ENCODE measurements at regions not wholly inside any gene's neighbourhood (a gene's known extent, or its start where the extent isn't known, plus 50 kb on each side); places are given as distances from the start of the nearest gene placed in this dataset.
"Not testable (repeated sequence)": the region's sequence is repeated elsewhere in the genome, so short reads cannot be mapped to it uniquely, and the experiment has no call there.

GRCh38 chr2:192948316-192948715, 753.6 kb upstream of the TMEFF2 start:
- Histone ChIP-seq H3K36me3 (replicated peaks; ENCODE audit: low read depth, low read length) (no peaks in the 10 kb centered on the region), H4K20me1 (ENCODE audit: insufficient read depth, low read length) (no peaks in the 10 kb centered on the region), H3K4me3 (ENCODE audit: low read length) (no peak overlapping the region)

GRCh38 chr2:192947352-192947751, 752.6 kb upstream of the TMEFF2 start:
- TF ChIP-seq EZH2phosphoT487 (IDR thresholded peaks at IDR 0.05; ENCODE audit: low read depth): no peak
- no peak for TF ChIP-seq CTCF (IDR thresholded peaks at IDR 0.05; ENCODE audit: low read depth, low read length)
- no peak overlapping the region for H3K27ac ChIP-seq (ENCODE audit: low read length)
- H3K27me3 ChIP-seq (ENCODE audit: low read depth, low read length): no peaks in the 10 kb centered on the region
- H2AFZ ChIP-seq (ENCODE audit: low read depth, low read length): no peak overlapping the region
- H3K9ac ChIP-seq (ENCODE audit: low read length): no peak overlapping the region
- no peaks in the 10 kb centered on the region for H3K9me3 ChIP-seq (ENCODE audit: insufficient read depth, low read length)
- H3K4me2 ChIP-seq (ENCODE audit: low read length): no peak overlapping the region
- H3K36me3 ChIP-seq (replicated peaks; ENCODE audit: low read depth, low read length): no peaks in the 10 kb centered on the region
- no peaks in the 10 kb centered on the region for H4K20me1 ChIP-seq (ENCODE audit: insufficient read depth, low read length)
- H3K79me2 ChIP-seq (ENCODE audit: low read length): no peaks in the 10 kb centered on the region
- no peaks in the 10 kb centered on the region for H3K4me1 ChIP-seq (ENCODE audit: low read length)
- no peak overlapping the region for H3K4me3 ChIP-seq (ENCODE audit: low read length)

More at GRCh38 chr2:192948316-192948715, 753.6 kb upstream of the TMEFF2 start:
- Histone ChIP-seq H3K79me2 (ENCODE audit: low read length) (no peaks in the 10 kb centered on the region), H3K9me3 (ENCODE audit: insufficient read depth, low read length) (no peaks in the 10 kb centered on the region), H2AFZ (ENCODE audit: low read depth, low read length) (no peak overlapping the region), H3K27me3 (ENCODE audit: low read depth, low read length) (no peaks in the 10 kb centered on the region), H3K4me1 (ENCODE audit: low read length) (no peaks in the 10 kb centered on the region), H3K9ac (ENCODE audit: low read length) (no peak overlapping the region), H3K4me2 (ENCODE audit: low read length) (no peak overlapping the region), H3K27ac (ENCODE audit: low read length) (no peak overlapping the region)
- TF ChIP-seq EZH2phosphoT487 (IDR thresholded peaks at IDR 0.05; ENCODE audit: low read depth) (no peak), CTCF (IDR thresholded peaks at IDR 0.05; ENCODE audit: low read depth, low read length) (no peak)

GRCh38 chr2:192940767-192941166, 746.0 kb upstream of the TMEFF2 start:
- no peak overlapping the region for H2AFZ ChIP-seq (ENCODE audit: low read depth, low read length)
- H4K20me1 ChIP-seq (ENCODE audit: insufficient read depth, low read length): no peaks in the 10 kb centered on the region
- H3K9ac ChIP-seq (ENCODE audit: low read length): no peak overlapping the region
- H3K4me1 ChIP-seq (ENCODE audit: low read length): no peaks in the 10 kb centered on the region
- H3K27ac ChIP-seq (ENCODE audit: low read length): no peak overlapping the region
- no peak overlapping the region for H3K4me3 ChIP-seq (ENCODE audit: low read length)
- no peaks in the 10 kb centered on the region for H3K79me2 ChIP-seq (ENCODE audit: low read length)
- TF ChIP-seq CTCF (IDR thresholded peaks at IDR 0.05; ENCODE audit: low read depth, low read length) (no peak), EZH2phosphoT487 (IDR thresholded peaks at IDR 0.05; ENCODE audit: low read depth) (no peak)
- H3K36me3 ChIP-seq (replicated peaks; ENCODE audit: low read depth, low read length): no peaks in the 10 kb centered on the region
- H3K27me3 ChIP-seq (ENCODE audit: low read depth, low read length): no peaks in the 10 kb centered on the region
- H3K9me3 ChIP-seq (ENCODE audit: insufficient read depth, low read length): no peaks in the 10 kb centered on the region
- no peak overlapping the region for H3K4me2 ChIP-seq (ENCODE audit: low read length)

- H3K9me3 ChIP-seq (ENCODE audit: insufficient read depth, low read length): no peaks in the 10 kb centered on the region
- H4K20me1 ChIP-seq (ENCODE audit: insufficient read depth, low read length): no peaks in the 10 kb centered on the region
- no peaks in the 10 kb centered on the region for H3K27me3 ChIP-seq (ENCODE audit: low read depth, low read length)
- TF ChIP-seq EZH2phosphoT487 (IDR thresholded peaks at IDR 0.05; ENCODE audit: low read depth): no peak
- TF ChIP-seq CTCF (IDR thresholded peaks at IDR 0.05; ENCODE audit: low read depth, low read length): no peak
- H2AFZ ChIP-seq (ENCODE audit: low read depth, low read length): no peak overlapping the region
- H3K9ac ChIP-seq (ENCODE audit: low read length): no peak overlapping the region
- no peaks in the 10 kb centered on the region for H3K4me1 ChIP-seq (ENCODE audit: low read length)
- H3K27ac ChIP-seq (ENCODE audit: low read length): no peak overlapping the region
- H3K4me2 ChIP-seq (ENCODE audit: low read length): no peak overlapping the region
- H3K79me2 ChIP-seq (ENCODE audit: low read length): no peaks in the 10 kb centered on the region
- H3K4me3 ChIP-seq (ENCODE audit: low read length): no peak overlapping the region
- no peaks in the 10 kb centered on the region for H3K36me3 ChIP-seq (replicated peaks; ENCODE audit: low read depth, low read length)
Observed at GRCh38 chr2:192932376-192932775, 737.6 kb upstream of the TMEFF2 start.

- H3K4me3 ChIP-seq (ENCODE audit: low read length); H3K79me2 ChIP-seq (ENCODE audit: low read length); H3K9ac ChIP-seq (ENCODE audit: low read length); H2AFZ ChIP-seq (ENCODE audit: low read depth, low read length); H3K27me3 ChIP-seq (ENCODE audit: low read depth, low read length); H3K27ac ChIP-seq (ENCODE audit: low read length); H3K9me3 ChIP-seq (ENCODE audit: insufficient read depth, low read length); H3K36me3 ChIP-seq (replicated peaks; ENCODE audit: low read depth, low read length); H3K4me1 ChIP-seq (ENCODE audit: low read length); H3K4me2 ChIP-seq (ENCODE audit: low read length); H4K20me1 ChIP-seq (ENCODE audit: insufficient read depth, low read length): not testable (repeated sequence)
Observed at GRCh38 chr2:192921631-192922030, 726.9 kb upstream of the TMEFF2 start.
